Thyroid gland (tissue), 4 donors: ENCODE measurements at regions not wholly inside any gene's neighbourhood (a gene's known extent, or its start where the extent isn't known, plus 50 kb on each side); places are given as distances from the start of the nearest gene placed in this dataset.

ENCODE experiments used
- DNase-seq, 2 donors: peaks; one replicate each; pipeline ENCODE4 v3.0.0-alpha.2; 2019
- H3K27ac ChIP-seq, 3 donors: fragments of 200-600 bp; sonication (generic); 1 replicate in 2 of 3; 2 replicates in 1 of 3; pipeline ENCODE4 v1.5.1; 2016 to 2019; ENCODE audit warnings: mild to moderate bottlenecking in 1 of 3, moderate library complexity in 1 of 3
- H3K27me3 ChIP-seq: fragments of 200-600 bp; sonication (generic); one replicate; pipeline ENCODE4 v1.5.1; 2019
- H3K36me3 ChIP-seq, 2 donors: fragments of 200-600 bp; sonication (generic); one replicate each; pipeline ENCODE4 v1.5.1; 2016 to 2019
- H3K4me1 ChIP-seq, 2 donors: fragments of 200-600 bp; sonication (generic); one replicate each; pipeline ENCODE4 v1.5.1; 2017 to 2019
- H3K4me3 ChIP-seq, 3 donors: fragments of 200-600 bp; sonication (generic); replicated peaks in 1 of 3; 1 replicate in 2 of 3; 2 replicates in 1 of 3; pipeline ENCODE4 v1.5.1; 2016; ENCODE audit warnings: mild to moderate bottlenecking in 1 of 3
- H3K9me3 ChIP-seq: fragments of 200-600 bp; sonication (generic); one replicate; pipeline ENCODE4 v1.5.1; 2017
- POLR2A ChIP-seq, 2 donors: fragments of 450-650 bp; IDR thresholded peaks; one replicate each; pipeline ENCODE4 v1.6.1; 2017; ENCODE audit warnings: antibody characterized with exemption in 2 of 2, mild to moderate bottlenecking in 2 of 2, moderate library complexity in 1 of 2
- WGBS, 2 donors: methylation state at CpG; one replicate each; pipeline ENCODE4 v1.1.5; 2017; 5-methylcytosine and 5-hydroxymethylcytosine counted together
- intact Hi-C: fragments of 100-400 bp; cut with DNase I; formaldehyde crosslinking; loops from one replicate; pipeline ENCODE4 v1.15.1; 2023
- TF ChIP-seq, protein P1 (sequence below), 6 experiments: fragments of 200-600 bp in 3 of 6; fragments of 450-650 bp in 3 of 6; sonication (generic) in 3 of 6; IDR thresholded peaks; one replicate each; pipeline ENCODE4 v1.5.1; 2016 to 2019; ENCODE audit warnings: antibody characterized with exemption in 6 of 6, mild to moderate bottlenecking in 2 of 6, inconsistent platforms in 1 of 6, moderate library complexity in 1 of 6

DNA sequence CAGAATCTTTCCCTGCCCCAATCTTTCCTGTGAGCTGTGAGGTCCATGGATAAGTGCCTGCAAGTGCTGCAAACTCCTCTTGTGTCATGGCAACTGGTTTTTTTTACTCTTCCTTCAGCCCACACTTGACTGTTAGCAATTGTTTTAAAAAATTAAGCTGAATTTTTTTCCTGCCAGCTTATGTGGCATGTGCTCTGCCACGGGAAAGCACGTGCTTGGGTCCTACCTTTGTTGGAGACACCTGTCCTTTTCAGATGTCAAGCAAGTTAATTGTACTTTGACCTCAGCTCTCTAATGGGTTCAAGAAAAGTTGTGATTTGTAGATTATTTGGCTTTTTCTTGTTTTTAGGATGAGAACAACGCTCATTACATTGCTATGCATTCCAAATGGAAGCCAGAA, 398.5 kb downstream of the NUF2 start:
- TF ChIP-seq, protein P1, sequence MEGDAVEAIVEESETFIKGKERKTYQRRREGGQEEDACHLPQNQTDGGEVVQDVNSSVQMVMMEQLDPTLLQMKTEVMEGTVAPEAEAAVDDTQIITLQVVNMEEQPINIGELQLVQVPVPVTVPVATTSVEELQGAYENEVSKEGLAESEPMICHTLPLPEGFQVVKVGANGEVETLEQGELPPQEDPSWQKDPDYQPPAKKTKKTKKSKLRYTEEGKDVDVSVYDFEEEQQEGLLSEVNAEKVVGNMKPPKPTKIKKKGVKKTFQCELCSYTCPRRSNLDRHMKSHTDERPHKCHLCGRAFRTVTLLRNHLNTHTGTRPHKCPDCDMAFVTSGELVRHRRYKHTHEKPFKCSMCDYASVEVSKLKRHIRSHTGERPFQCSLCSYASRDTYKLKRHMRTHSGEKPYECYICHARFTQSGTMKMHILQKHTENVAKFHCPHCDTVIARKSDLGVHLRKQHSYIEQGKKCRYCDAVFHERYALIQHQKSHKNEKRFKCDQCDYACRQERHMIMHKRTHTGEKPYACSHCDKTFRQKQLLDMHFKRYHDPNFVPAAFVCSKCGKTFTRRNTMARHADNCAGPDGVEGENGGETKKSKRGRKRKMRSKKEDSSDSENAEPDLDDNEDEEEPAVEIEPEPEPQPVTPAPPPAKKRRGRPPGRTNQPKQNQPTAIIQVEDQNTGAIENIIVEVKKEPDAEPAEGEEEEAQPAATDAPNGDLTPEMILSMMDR (IDR thresholded peaks at IDR 0.05): no peak
- TF ChIP-seq POLR2A (IDR thresholded peaks at IDR 0.05): no peak
- H3K4me1 ChIP-seq: no peaks in the 10 kb centered on the region
- 85 to 87% methylated on average over 3 of the region's 3 CpGs for WGBS, 2 donors
- H3K4me3 ChIP-seq: no peak overlapping the region
- intact Hi-C loops: no loop called here
- no peaks in the 10 kb centered on the region for H3K27me3 ChIP-seq
- H3K36me3 ChIP-seq: no peaks in the 10 kb centered on the region
- H3K9me3 ChIP-seq: no peaks in the 10 kb centered on the region
- no peak overlapping the region for H3K27ac ChIP-seq
- DNase-seq: no peak

DNA sequence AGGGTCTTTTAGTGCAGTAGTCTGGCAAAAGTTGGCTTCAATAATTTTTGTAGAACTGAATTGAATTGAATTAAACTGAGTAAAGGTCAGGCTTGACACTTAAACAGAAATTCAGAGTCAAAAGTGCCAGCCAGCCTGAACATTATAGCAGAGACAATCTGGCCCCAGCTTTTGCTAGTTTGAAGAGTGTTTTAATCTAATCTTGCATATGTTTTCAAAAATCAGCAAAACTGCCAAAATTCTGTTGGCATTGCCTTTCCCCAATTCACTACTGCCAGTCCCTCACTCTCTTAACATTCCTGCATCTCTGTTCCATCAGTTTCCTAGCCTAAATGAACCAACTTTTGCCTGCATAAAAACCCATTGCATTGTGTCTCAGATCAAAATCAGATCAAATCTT, 403.8 kb downstream of the NUF2 start:
- Histone ChIP-seq H3K27ac (no peak overlapping the region), H3K4me3 (no peak overlapping the region), H3K27me3 (no peaks in the 10 kb centered on the region), H3K9me3 (no peaks in the 10 kb centered on the region), H3K36me3 (no peaks in the 10 kb centered on the region), H3K4me1 (peaks cover 0 to 5% of the 10 kb centered on the region in 2 donors)
- no peak for DNase-seq
- intact Hi-C loops: no loop called here
- TF ChIP-seq, protein P1 (IDR thresholded peaks at IDR 0.05): no peak
- TF ChIP-seq POLR2A (IDR thresholded peaks at IDR 0.05): no peak

GRCh38 chr1:163730411-163730821, 408.7 kb downstream of the NUF2 start:
- Histone ChIP-seq H3K27me3 (no peaks in the 10 kb centered on the region), H3K4me3 (no peak overlapping the region), H3K27ac (no peak overlapping the region), H3K36me3 (no peaks in the 10 kb centered on the region), H3K9me3 (no peaks in the 10 kb centered on the region), H3K4me1 (peaks cover 0 to 6% of the 10 kb centered on the region in 2 donors)
- 9 to 20% methylated on average over 3 of the region's 3 CpGs for WGBS, 2 donors
- TF ChIP-seq POLR2A (IDR thresholded peaks at IDR 0.05): no peak
- TF ChIP-seq, protein P1 (IDR thresholded peaks at IDR 0.05): no peak
- no peak for DNase-seq
- intact Hi-C loops: no loop called here

DNA sequence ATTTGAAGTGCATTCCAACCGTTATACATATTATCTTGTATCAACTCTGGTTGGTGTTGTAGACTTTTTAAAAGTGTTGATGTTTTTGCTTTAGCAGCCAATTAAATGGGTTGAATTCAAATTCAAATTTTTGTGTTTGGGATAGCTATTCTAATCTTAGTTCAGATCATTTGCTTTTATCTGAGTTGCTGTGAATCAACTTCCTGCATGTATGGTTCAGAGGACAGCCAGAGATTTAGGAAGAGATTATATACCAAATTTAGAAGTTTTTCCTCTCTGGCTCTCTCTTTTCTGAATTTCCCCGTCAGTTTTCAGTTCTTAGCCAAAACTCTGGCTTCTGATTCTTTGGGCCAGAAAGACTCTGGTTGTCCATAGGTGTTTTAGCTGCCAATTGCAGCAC, 415.5 kb downstream of the NUF2 start:
- intact Hi-C loops: no loop called here

GRCh38 chr1:163744301-163744887, 422.6 kb downstream of the NUF2 start:
- intact Hi-C loops: no loop called here
- 84 to 93% methylated on average over 2 of the region's 2 CpGs for WGBS, 2 donors
- H3K36me3 ChIP-seq: no peaks in the 10 kb centered on the region
- TF ChIP-seq POLR2A (IDR thresholded peaks at IDR 0.05): no peak
- no peaks in the 10 kb centered on the region for H3K4me1 ChIP-seq
- no peaks in the 10 kb centered on the region for H3K27me3 ChIP-seq
- H3K4me3 ChIP-seq: no peak overlapping the region
- H3K27ac ChIP-seq: no peak overlapping the region
- DNase-seq: no peak
- no peaks in the 10 kb centered on the region for H3K9me3 ChIP-seq

More for the DNA sequence above, 415.5 kb downstream of the NUF2 start:
- H3K4me1 ChIP-seq: no peaks in the 10 kb centered on the region
- TF ChIP-seq POLR2A (IDR thresholded peaks at IDR 0.05): no peak
- TF ChIP-seq, protein P1 (IDR thresholded peaks at IDR 0.05): no peak
- 56 to 59% methylated on average over 2 of the region's 2 CpGs for WGBS, 2 donors
- H3K27me3 ChIP-seq: no peaks in the 10 kb centered on the region
- H3K36me3 ChIP-seq: no peaks in the 10 kb centered on the region
- H3K27ac ChIP-seq: no peak overlapping the region
- no peak for DNase-seq
- H3K9me3 ChIP-seq: no peaks in the 10 kb centered on the region
- no peak overlapping the region for H3K4me3 ChIP-seq

DNA sequence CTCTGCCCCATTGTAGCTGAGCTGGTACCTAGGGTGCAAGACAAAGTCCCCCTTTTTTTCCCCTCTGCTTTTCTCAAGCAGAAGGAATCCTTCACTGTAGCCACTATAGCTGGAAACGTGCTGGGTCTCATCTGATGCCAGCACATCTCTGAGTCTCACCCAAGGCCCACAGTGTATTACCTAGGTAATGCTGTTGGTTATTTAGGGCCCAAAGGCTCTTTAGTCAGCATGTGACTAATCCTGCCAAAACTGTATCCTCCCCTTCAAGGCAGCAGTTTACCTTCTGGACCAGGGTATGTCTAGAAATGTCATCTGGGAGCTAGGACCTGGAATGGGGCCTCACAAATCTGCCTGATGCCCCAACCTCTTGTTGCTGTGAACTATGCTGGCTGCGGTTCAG, 423.4 kb downstream of the NUF2 start:
- whole genome bisulfite sequencing, 2 donors: 44 to 76% methylated on average over 2 of the region's 2 CpGs

More for the DNA sequence above, 423.4 kb downstream of the NUF2 start:
- Histone ChIP-seq H3K9me3 (no peaks in the 10 kb centered on the region), H3K36me3 (no peaks in the 10 kb centered on the region), H3K4me3 (no peak overlapping the region), H3K27me3 (no peaks in the 10 kb centered on the region), H3K27ac (no peak overlapping the region), H3K4me1 (no peaks in the 10 kb centered on the region)
- TF ChIP-seq POLR2A (IDR thresholded peaks at IDR 0.05): no peak
- TF ChIP-seq, protein P1 (IDR thresholded peaks at IDR 0.05): no peak
- intact Hi-C loops: no loop called here
- DNase-seq: no peak
